Hepatocyte (in vitro differentiated cells): ENCODE measurements at regions not wholly inside any gene's neighbourhood (a gene's known extent, or its start where the extent isn't known, plus 50 kb on each side); places are given as distances from the start of the nearest gene placed in this dataset.

Source experiments
- DNase-seq: peaks from one replicate; pipeline ENCODE4 v3.0.0-alpha.2; 2016; ENCODE audit warnings: low spot score
- H2AFZ ChIP-seq: fragments of 200-600 bp; sonication (generic); 2 replicates; pipeline ENCODE4 v1.6.0; 2016; ENCODE audit warnings: antibody characterized with exemption, mild to moderate bottlenecking
- H3K27ac ChIP-seq: fragments of 200-600 bp; sonication (generic); 2 replicates; pipeline ENCODE4 v1.5.1; 2016; ENCODE audit warnings: mild to moderate bottlenecking
- H3K27me3 ChIP-seq: fragments of 200-600 bp; sonication (generic); 2 replicates; pipeline ENCODE4 v1.6.1; 2016
- H3K36me3 ChIP-seq: fragments of 200-600 bp; sonication (generic); replicated peaks from 2 replicates; pipeline ENCODE4 v1.5.1; 2016; ENCODE audit warnings: low read depth; ENCODE audit not compliant: insufficient read depth
- H3K4me1 ChIP-seq: fragments of 200-600 bp; sonication (generic); 2 replicates; pipeline ENCODE4 v1.5.1; 2016; ENCODE audit warnings: mild to moderate bottlenecking, moderate library complexity; ENCODE audit not compliant: insufficient read depth
- H3K4me2 ChIP-seq: fragments of 200-600 bp; sonication (generic); 2 replicates; pipeline ENCODE4 v1.6.0; 2016
- H3K4me3 ChIP-seq: fragments of 200-600 bp; sonication (generic); 2 replicates; pipeline ENCODE4 v1.5.1; 2016; ENCODE audit warnings: mild to moderate bottlenecking
- H3K79me2 ChIP-seq: fragments of 200-600 bp; sonication (generic); 2 replicates; pipeline ENCODE4 v1.6.0; 2017; ENCODE audit warnings: mild to moderate bottlenecking
- H3K9me2 ChIP-seq: fragments of 200-600 bp; sonication (generic); replicated peaks from 2 replicates; pipeline ENCODE4 v1.6.0; 2017; ENCODE audit warnings: mild to moderate bottlenecking; ENCODE audit not compliant: insufficient read depth
- H3K9me3 ChIP-seq: fragments of 200-600 bp; sonication (generic); 2 replicates; pipeline ENCODE4 v1.5.1; 2016; ENCODE audit warnings: low read depth, mild to moderate bottlenecking
- H4K20me1 ChIP-seq: fragments of 200-600 bp; sonication (generic); 2 replicates; pipeline ENCODE4 v1.6.0; 2016; ENCODE audit warnings: mild to moderate bottlenecking; ENCODE audit not compliant: insufficient read depth, poor library complexity, severe bottlenecking
- EZH2 ChIP-seq: fragments of 200-600 bp; sonication (generic); IDR thresholded peaks from 2 replicates; pipeline ENCODE4 v1.6.1; 2016; ENCODE audit warnings: antibody characterized with exemption, mild to moderate bottlenecking, borderline replicate concordance
- EZH2phosphoT487 ChIP-seq: fragments of 200-600 bp; sonication (generic); IDR thresholded peaks from one replicate; pipeline ENCODE4 v1.6.1; 2018; ENCODE audit warnings: antibody characterized with exemption, mild to moderate bottlenecking, low read depth, moderate library complexity; ENCODE audit not compliant: unreplicated experiment, severe bottlenecking
- WGBS: methylation state at CpG from one replicate; pipeline ENCODE4 v1.1.6; 2016; ENCODE audit warnings: low lambda C conversion rate; ENCODE audit errors: missing lambda C conversion rate; 5-methylcytosine and 5-hydroxymethylcytosine counted together
- TF ChIP-seq, protein P1 (sequence below): fragments of 200-600 bp; sonication (generic); IDR thresholded peaks from 2 replicates; pipeline ENCODE4 v1.5.1; 2016; ENCODE audit warnings: antibody characterized with exemption, mild to moderate bottlenecking; ENCODE audit not compliant: poor library complexity

DNA sequence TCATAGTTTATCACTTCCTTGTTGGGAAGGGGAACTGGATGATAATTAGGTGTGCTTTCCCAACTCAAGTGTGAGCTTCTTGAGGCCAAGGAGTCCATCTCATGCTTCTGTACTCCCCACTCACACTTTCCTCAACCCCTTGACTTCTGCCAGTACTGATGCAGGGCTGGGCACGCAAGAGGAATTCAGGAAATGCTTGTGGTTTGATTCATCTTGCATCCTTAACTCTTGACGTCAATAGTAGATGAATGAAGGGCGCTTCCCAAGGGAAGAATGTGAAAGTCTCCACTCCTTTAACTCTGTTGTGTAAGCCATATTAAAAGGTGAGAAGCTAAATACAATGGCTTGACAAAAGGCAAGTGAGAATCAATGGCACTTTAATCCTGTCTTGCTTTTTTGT, 101.8 kb downstream of the AGTR2 start:
- Histone ChIP-seq H2AFZ (no peak overlapping the region), H3K79me2 (no peaks in the 10 kb centered on the region), H3K27ac (peak overlapping the region; percentile 47), H3K9me3 (no peaks in the 10 kb centered on the region), H3K4me2 (no peak overlapping the region), H3K4me1 (no peaks in the 10 kb centered on the region), H3K36me3 (no peaks in the 10 kb centered on the region), H3K27me3 (no peaks in the 10 kb centered on the region), H3K4me3 (no peak overlapping the region), H4K20me1 (no peaks in the 10 kb centered on the region), H3K9me2 (no peaks in the 10 kb centered on the region)
- peak; percentile 5 for DNase-seq
- WGBS: 62% methylated on average over 3 of the region's 3 CpGs
- TF ChIP-seq, protein P1, sequence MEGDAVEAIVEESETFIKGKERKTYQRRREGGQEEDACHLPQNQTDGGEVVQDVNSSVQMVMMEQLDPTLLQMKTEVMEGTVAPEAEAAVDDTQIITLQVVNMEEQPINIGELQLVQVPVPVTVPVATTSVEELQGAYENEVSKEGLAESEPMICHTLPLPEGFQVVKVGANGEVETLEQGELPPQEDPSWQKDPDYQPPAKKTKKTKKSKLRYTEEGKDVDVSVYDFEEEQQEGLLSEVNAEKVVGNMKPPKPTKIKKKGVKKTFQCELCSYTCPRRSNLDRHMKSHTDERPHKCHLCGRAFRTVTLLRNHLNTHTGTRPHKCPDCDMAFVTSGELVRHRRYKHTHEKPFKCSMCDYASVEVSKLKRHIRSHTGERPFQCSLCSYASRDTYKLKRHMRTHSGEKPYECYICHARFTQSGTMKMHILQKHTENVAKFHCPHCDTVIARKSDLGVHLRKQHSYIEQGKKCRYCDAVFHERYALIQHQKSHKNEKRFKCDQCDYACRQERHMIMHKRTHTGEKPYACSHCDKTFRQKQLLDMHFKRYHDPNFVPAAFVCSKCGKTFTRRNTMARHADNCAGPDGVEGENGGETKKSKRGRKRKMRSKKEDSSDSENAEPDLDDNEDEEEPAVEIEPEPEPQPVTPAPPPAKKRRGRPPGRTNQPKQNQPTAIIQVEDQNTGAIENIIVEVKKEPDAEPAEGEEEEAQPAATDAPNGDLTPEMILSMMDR: no peak
- TF ChIP-seq EZH2phosphoT487: no peak
- TF ChIP-seq EZH2: no peak

DNA sequence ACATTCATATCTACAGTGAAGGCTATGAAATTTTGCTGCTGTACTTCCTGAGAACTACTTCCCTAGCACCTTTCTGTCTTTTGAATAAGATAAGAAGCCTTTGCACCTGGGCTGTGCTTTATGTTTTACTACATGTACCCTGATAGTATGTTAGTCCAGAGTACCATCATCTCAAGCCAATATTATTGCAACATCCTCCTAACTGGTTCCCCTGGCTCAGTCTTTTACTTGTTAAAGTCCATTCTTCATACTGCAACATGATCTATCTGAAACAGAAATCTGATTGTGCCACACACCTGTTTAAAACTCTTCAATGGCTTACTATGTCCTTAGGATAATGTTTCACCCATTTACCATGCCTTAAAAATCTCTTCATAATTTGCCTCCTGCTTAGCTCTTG, 102.3 kb downstream of the AGTR2 start:
- Histone ChIP-seq H3K4me2 (no peak overlapping the region), H3K9me3 (no peaks in the 10 kb centered on the region), H3K27me3 (no peaks in the 10 kb centered on the region), H3K4me1 (no peaks in the 10 kb centered on the region), H2AFZ (no peak overlapping the region), H3K9me2 (no peaks in the 10 kb centered on the region), H3K36me3 (no peaks in the 10 kb centered on the region), H4K20me1 (no peaks in the 10 kb centered on the region), H3K4me3 (no peak overlapping the region), H3K79me2 (no peaks in the 10 kb centered on the region), H3K27ac (peak overlapping the region; percentile 47)
- no peak for TF ChIP-seq EZH2
- no peak for TF ChIP-seq EZH2phosphoT487
- TF ChIP-seq, protein P1: no peak
- DNase-seq: peak; percentile 4

GRCh38 chrX:116276261-116276660, 105.7 kb downstream of the AGTR2 start:
- no peak for DNase-seq
- no peak overlapping the region for H3K4me2 ChIP-seq
- H4K20me1 ChIP-seq: no peaks in the 10 kb centered on the region
- H3K27me3 ChIP-seq: no peaks in the 10 kb centered on the region
- WGBS: 32% methylated on average over 1 of the region's 1 CpG
- no peak overlapping the region for H3K4me3 ChIP-seq
- no peaks in the 10 kb centered on the region for H3K4me1 ChIP-seq
- TF ChIP-seq EZH2: no peak
- H3K36me3 ChIP-seq: no peaks in the 10 kb centered on the region
- peak overlapping the region; percentile 29 for H3K27ac ChIP-seq
- H3K9me2 ChIP-seq: no peaks in the 10 kb centered on the region
- no peak overlapping the region for H2AFZ ChIP-seq
- no peaks in the 10 kb centered on the region for H3K79me2 ChIP-seq
- no peaks in the 10 kb centered on the region for H3K9me3 ChIP-seq

- WGBS: 55% methylated on average over 7 of the region's 7 CpGs
Measured at GRCh38 chrX:116277351-116278225, 107.0 kb downstream of the AGTR2 start.

More at GRCh38 chrX:116277351-116278225, 107.0 kb downstream of the AGTR2 start:
- no peaks in the 10 kb centered on the region for H3K36me3 ChIP-seq
- H3K9me2 ChIP-seq: no peaks in the 10 kb centered on the region
- H3K79me2 ChIP-seq: no peaks in the 10 kb centered on the region
- no peak overlapping the region for H3K4me3 ChIP-seq
- no peaks in the 10 kb centered on the region for H4K20me1 ChIP-seq
- no peak overlapping the region for H3K4me2 ChIP-seq
- no peak for DNase-seq
- H3K9me3 ChIP-seq: no peaks in the 10 kb centered on the region
- no peak for TF ChIP-seq EZH2phosphoT487
- TF ChIP-seq EZH2: no peak
- TF ChIP-seq, protein P1: no peak
- peak overlapping the region; percentile 16 for H3K27ac ChIP-seq
- H2AFZ ChIP-seq: no peak overlapping the region
- no peaks in the 10 kb centered on the region for H3K27me3 ChIP-seq
- H3K4me1 ChIP-seq: no peaks in the 10 kb centered on the region
